Activated CD4-positive, alpha-beta T cell treated with anti-CD3 and anti-CD28 coated beads, Interleukin-10, Interleukin-2, amounts not matched to agents 100 ng/mL and 50 ng/mL, durations not matched to agents 16 hours and 8 hours (primary cell): ENCODE measurements at regions not wholly inside any gene's neighbourhood (a gene's known extent, or its start where the extent isn't known, plus 50 kb on each side); places are given as distances from the start of the nearest gene placed in this dataset.
"Not testable (repeated sequence)": the region's sequence is repeated elsewhere in the genome, so short reads cannot be mapped to it uniquely, and the experiment has no call there.

Experiments used
- DNase-seq: peaks from one replicate; pipeline ENCODE4 v3.0.0-alpha.2; 2020

DNA sequence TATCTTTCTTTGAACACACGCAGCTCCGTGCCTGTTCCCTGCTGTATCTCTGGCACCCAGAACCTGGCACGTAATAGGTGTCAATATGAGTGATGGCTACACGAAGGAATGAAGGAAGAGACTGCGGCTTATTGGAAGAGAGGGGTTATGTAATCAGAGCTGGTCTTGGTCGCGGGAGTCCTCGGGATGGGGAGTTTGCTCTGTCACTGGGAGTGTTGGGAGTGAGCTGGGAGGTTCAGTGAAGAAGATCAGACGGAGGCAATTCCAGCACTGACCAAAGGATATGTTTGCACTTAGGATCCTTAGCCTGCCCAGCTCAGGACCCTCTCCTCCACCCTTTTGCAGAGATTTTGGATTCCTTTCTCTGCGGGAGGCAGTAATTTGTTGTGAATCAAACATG, 709.1 kb downstream of the PTPRU start:
- no peak for DNase-seq

DNA sequence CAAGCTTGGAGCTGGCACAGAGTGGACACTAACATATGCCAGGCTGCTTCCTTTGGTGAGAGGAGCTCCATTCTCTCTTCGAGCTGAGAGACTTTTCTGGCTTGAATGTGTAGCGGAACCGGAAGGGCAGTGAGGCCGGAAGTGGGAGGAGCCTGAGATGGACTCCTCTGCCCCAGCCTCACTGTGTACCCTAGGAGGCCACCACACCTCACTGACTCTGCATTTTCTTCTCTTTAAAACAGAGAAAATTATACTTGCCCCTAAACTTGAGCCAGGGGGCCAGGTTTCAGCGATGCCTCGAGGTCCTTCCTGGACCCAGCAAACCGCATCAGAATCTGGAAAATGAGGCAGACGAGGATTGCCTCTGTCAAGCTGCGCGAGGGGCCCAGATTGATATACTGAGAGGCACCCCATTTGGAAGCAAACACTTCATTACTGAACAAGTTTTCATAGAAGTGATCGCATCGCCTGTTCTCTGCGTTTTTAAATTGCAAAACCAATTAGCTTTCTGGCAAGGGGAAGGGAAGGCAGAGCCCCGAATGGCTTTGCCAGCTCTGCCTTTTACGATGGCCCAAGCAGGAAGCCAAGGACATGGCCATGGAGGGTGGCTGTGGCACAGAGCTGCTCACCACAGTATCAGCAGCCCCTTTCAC, 708.1 kb downstream of the PTPRU start:
- DNase-seq, result no peak

DNA sequence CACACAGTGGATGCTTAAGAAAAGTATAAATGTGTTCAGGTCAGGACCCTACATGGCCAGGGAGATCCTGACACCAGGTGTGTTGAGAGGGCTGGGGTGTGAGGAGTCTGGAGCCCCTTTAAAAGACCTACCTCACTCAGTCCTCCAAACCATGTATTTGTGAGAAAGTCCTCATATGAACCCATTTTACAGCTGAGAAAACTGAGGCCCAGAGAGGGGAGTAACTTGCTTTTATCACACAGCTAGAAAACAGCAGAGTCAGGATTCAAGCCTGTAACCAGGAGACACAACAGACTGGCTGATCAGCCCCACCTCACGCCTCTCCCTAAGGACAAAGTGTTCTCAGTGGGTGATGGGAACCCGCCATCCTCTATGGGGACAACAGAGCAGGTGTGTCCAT, 706.7 kb downstream of the PTPRU start:
- no peak for DNase-seq

DNA sequence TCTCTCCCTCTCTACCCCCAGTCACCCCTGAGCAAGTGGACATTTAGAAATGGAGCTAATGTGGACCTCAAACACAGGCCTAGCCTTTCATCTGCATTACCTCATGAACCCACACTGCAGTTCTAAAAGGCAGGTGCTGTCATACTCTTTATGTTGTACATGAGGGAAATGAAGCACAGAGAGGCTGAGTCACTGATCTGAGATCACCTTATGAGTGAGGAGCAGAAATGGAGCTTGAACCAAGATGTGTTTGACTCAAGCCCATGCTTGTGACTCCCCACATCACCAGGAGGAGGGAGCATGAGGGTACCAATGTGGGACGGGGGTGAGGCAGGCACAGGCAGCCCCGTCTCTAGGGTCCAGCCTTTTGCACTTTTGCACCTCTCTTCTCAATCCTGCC, 702.8 kb downstream of the PTPRU start:
- peak; percentile 4 for DNase-seq

DNA sequence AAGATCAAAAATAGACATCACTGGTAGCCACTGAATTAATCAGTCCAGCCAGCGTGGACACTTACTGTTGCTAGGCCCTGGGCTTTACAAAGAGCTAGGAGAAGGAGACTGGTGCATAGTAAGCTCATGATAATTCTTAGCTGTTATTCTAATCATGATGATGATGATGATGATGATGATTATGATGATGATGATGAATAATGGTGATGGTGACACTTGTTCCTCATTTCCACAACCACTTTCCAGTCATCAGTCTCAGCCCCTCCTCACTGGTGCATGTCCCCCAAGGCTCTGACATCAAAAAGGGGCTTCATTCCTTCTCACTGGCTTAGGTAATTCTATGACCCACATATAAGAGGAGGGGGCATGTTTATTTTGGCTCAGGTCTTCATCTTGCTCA, 701.0 kb downstream of the PTPRU start:
- no peak for DNase-seq

DNA sequence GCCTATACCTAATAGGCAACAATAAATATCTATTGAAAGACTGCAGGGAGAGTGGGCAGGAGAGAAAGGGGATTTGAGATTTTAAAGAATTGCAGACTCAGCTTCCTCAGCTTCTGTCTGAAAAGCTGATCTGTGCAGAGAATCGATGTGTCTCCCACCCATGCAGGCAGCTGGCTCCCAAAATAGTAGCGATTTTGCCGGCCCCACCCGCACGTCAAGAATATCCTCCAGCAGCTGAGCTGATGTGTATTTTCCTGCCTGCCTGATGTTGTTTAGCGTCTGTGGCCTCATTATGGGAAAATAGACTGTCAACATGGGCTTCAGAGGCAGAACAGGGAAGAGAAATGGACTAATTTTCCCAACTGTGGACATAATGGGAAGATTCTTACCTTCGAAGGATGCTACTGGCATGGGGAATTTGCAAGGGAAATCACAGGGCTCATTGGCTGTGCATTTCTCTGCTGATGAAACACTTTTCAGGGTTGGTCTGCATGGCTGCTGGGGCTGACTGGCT, 699.8 kb downstream of the PTPRU start:
- no peak for DNase-seq

DNA sequence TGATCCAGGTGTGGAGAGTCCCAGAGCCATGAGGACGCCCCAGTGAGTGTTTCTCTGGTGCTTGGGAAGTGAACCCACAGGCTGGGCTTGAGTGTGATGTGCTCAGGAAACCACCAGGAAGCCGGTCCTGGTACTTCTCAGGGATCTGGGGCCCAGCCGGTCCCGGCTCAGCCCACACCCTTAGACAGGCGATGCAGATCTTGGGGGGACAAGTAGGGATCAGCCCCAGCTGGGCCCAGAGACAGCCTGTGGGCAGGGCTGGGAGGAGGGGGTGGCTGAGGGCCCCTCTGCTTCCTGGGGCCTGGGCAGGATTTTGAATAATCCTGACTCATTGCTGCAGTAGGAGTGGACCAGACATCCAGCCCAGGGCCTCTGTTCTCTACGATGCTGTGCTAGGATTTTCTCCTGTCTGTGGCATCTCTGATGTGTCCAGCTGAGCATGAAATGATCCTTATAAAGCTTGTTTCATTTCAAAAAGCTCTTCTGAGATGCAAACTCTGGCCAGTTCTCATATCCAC, 698.0 kb downstream of the PTPRU start:
- no peak for DNase-seq

DNA sequence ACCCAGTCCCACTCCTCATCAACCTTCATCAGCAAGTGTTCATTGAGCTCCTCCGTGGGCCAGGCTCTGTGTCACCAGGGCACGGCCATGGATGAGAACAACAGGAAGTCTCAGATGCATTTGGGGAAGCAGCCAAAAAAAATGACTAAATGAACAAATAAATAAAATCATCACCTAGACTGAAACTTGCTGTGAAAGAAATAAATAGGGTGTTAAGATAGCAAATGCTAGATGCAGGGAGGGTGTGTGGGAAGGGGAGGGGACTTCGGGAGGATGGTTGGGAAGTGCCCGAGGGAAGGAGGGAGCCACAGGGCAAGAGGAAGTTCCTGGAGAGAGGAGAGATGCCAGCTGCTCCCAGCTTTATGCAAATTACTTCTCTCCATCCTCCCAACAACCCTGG, 696.7 kb downstream of the PTPRU start:
- DNase-seq, result no peak

DNA sequence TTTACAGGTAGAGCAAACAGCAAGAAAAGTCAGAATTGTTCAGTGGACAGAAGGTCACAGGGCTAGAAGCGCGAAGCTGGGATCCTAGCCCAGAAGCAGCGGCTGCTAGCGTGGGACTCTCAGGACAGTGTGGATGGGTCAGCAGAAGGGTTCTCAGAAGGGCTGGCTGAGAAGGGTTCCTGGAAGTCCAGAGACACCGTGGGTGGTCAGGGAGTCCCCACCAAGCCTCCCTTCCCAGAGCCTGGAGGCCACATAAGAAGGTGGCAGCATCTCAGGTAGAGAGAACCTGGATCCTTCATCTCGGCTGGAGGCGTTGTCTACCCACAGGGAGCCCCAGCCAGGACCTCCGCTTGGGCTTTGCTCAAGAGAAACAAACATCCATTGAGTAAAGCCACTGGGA, 696.3 kb downstream of the PTPRU start:
- DNase-seq, result no peak

DNA sequence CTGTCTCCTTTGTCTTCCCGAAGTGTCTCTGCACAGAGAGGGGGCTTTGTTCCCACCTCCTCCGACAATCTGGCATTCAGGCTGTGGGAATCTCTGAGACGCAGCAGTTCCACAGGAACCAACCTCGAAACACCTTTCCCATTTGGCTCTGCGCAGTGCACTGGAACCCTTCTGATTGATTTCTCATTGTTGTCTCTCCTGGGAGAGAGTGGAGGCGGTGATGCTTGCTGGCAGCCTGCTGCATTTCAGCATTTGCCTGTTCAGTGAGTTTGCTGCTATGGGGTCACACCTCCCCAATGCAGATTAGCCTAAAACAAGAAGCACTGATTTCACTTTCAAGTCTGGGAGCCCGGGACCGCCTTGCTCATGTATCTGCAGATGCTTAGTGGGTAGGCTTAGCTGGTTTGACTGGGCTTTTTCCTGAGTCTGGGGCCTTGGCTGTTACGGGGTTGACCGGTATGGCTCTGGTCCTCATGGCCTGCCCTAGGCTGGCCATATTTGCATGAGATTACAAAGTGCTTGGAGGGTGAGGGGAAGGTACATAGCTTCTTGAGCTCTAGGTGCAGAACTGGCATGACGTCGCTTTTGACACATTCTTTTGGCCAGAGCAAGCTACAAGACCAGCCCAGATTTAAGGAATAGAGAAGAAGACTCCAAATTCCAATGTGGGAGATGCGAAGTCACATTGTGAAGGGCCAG, 695.3 kb downstream of the PTPRU start:
- DNase-seq, result no peak

DNA sequence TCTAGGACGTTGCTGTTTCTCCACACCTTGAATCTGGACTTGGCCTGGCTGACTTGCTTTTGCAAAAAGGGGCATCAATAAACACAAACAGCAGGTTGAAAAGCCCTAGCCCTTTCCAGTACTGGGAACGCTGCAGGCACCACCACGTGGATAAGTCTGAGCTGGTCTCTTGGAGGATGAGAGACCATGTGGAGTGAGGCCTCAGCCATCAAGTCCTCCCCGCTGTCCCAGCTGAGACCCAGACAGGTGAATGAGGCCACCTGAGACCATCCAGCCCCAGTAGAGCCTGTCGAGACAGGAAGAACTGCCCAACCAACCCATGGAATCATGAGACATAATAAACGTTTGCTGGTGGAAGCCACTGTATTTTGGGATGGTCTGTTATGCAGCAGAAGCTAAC, 688.7 kb downstream of the PTPRU start:
- no peak for DNase-seq

DNA sequence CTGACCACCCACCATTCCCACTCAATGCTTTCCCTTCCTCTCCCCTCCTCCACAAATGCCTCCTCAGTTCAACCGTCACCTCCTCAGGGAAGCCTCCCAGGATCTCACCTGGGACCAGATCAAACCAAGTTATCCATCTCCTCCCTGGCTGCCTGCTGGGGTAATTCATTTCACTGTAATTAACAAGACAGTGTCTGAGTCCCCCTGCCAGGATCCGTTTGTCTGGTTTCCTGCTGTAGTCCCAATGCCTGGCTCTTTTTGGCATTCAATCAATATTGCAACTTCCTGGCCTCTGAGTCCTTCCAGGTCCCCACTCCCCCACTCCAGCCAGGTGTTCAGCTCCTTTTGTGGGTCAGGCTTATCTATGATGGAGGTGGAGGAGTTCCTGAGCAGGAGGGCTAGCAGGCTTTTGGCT, 687.7 kb downstream of the PTPRU start:
- no peak for DNase-seq

DNA sequence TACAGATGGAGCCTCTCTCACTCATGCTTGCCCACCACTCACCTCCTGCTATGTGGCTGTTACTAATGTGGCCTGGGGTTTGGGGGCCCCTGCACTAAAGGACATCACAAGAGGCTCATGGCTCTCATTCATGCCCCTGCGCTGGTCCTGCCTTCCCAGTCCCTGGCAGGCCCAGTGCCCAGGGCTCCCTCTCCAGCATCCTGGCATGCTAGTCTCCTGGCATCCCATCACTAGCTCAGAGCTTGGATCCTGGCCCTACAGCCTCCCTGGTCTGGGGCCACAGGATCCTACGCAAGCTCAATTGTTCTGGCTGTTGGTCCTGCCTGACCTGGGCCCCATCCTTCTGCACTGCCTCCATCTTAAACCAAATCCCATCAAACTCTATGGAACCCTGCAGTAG, 685.4 kb downstream of the PTPRU start:
- DNase-seq, result no peak

DNA sequence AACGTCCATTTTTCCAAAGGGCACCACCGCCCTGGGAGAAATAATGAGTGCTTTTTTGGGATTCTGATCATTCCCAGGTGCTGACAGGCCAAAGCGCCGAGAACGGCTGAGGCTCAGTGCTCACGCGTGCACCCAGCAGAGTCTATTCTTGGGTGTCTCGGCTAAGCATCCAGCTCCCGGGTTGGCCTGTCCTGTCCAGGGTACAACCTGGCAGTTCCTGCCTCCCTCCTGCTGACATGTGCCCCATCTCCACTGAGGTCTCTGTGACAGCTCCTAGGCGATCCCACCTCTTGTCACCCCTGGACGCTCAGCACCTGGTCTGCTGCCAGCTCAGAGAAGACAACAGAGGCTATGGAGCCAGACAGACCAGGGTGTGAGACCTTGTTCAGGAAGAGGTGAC, 684.5 kb downstream of the PTPRU start:
- no peak for DNase-seq

DNA sequence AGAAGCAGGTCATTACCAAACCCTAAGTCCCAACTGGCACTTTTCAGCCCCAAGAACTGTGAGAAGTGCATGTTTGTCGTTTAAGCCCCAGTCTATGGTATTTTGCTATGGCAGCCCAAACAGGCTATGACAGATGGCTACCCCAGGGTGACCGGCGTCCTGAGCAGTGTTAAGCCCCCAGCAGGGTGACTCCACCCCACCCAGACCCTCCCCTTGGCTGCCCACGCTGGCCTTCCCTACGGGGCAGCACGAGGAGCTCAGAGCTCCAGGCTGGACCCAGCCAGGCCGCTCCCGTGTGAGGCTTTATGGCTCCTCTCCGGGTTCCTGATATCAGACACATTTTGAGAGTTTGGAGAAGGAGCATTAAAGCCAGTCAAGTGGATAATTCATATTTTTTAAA, 684.0 kb downstream of the PTPRU start:
- no peak for DNase-seq

DNA sequence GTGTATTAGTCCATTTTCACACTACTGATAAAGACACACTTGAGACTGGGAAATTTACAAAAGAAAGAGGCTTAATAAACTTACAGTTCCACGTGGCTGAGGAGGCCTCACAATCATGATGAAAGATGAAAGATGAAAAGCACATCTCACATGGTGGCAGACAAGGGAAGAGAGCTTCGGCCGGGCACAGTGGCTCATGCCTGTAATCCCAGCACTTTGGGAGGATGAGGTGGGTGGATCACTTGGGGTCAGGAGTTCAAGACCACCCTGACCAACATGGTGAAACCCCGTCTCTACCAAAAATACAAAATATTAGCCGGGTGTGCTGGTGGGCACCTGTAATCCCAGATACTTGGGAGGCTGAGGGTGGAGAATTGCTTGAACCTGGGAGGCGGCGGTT, 682.7 kb downstream of the PTPRU start:
- not testable (repeated sequence) for DNase-seq

DNA sequence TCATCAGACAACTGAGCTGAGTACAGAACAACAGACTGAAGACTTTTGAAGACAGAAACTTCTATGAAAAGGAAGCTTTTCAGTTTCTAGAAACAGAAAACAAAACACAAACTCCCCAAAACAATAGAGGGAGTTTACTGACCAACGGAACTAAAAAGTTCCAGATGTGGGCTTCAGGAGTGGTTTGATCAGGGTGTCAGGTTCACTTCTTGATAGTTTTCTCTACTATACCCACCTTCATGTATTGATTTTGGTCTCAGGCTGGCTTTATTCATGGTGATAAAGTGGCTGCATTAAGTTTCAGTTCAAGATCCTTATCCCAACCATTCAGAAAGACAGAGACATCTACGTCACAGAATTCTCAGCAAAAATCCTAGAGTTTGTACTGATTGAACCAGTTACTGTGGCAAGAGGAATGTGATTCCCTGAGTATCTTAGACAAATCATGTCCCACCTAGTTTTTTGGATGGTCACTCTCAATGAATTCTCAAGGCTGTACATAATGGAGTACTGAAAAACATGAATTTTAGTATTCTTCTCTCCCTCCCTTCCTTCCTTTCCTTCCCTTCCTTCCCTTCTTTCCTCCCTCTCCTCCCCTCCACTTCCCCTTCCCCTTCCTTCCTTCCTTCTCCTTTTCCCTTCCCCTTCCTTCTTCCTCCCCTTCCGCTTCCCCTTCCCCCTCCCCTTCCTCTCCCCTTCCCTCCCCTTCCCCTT, 680.5 kb downstream of the PTPRU start:
- DNase-seq, result no peak

DNA sequence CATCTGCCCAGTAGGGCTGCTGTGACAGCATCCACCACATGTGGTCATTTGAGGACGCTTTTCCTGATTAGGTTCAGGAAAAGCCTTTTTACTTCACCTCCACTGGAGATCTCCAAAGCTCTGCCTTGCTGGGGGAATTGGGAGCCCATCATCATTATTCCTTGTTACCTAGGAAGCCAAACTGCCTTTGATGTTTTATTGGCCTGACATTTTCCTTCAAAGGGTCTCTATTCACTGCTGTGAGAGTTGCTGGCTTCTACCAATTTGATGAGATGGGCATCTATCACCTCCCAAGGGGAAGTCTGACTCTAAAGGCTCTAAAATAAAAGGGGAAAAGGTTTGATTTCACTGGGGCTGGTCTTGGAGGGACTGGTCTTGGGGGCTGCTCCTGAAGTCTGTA, 678.6 kb downstream of the PTPRU start:
- DNase-seq, result no peak

DNA sequence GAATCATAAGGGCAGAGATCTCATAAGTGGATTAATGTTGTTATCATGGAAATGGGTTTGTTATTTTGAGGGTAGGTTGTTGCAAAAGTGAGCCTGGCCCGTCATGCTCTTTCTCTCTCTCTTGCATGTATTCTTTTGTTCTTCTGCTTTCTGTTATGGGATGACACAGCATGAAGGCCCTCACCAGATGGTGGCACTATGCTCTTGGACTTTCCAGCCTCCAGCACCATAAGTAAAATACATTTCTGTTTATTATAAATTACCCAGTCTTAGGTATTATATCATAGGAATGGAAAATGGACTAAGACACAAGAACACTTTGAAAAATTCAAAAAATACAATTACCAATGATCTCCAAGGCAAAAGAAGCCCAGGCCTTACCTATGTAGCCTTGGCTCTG, 676.1 kb downstream of the PTPRU start:
- DNase-seq, result peak; percentile 9

DNA sequence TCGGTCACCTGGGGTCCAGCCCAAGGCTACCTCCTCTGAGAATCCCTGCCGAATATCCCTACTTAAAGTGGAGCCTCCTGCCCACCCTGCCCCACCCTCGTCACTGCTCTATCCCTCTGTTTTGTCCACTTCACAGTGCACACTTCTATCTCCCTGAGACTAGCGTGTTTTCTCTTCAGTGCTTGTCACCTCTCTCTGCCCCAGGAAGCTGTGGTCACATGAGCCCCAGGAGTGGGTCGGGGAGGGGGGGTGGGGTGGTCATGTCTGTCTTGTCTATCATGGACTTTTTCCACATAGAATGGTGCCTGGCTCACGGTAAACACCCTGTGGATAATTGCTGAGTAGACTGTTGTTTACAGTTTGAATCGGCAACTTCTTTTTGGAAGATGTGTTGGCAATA, 673.6 kb downstream of the PTPRU start:
- no peak for DNase-seq

DNA sequence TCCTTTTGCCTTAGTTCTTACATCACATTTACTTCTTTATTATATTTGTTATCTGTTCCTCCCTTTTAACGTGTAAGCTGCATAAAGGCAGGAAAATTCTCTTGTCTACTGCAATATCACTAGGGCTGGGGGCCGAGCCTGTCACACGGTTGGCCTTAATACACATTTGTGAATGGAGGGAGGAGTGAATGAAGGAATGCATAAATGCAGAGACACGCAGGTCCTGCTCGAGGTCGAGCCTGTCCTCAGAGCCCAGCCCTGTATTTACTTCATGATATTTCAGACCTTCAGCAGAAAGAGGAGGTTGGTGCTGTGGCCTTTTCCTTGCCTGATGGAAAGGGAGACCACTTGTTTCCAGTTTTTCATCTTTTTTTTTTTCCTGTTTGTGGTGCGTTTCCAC, 671.3 kb downstream of the PTPRU start:
- DNase-seq, result no peak

DNA sequence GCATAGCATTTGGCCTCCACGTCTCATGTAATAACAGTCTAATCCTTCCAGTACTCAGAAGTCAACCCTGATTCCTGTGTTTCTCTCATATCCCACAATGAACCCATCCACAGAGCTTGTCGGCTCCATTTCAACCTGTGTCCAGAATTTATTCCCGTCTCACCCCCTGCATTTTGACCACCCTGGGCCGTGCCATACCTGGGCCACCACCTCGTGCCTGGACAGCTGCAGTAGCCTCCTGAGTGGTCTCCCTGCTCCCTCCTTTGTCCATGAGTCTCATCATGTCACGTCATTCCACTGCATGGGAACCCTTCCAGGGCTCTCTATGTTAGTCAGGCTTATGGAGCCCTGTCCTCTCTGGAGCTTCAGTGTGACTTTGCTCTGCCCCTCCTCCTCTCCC, 670.6 kb downstream of the PTPRU start:
- DNase-seq, result no peak

DNA sequence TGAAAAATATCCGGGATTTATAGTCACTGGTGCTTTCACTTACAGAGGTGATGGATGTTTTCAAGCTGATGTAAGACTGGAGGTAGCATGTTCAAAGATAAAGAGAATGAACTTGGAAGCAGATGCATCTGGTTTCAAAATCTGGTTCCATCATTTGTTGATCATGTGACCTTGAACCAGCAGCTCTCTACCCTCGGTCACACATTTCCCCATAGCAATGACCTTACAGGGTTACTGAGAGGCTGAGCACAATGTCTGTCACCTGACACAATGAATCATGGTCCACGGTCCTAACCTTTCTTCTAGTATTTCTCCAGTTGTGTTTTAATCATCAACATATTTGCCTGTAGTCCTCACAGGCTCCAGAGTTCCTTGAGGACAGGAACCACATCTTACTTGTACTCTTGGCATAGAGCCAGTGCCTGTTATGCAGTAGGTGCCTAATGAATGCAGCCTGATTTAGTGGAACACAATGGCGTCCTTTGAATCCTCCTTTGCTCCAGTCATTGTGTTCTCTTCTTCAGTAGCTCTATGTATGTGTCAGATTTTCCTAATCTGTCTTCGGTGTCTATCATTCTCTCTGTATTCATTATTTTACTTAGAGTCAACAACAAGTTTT, 667.3 kb downstream of the PTPRU start:
- DNase-seq, result no peak
